ENCODE measurements at regions not wholly inside any gene's neighbourhood (a gene's known extent, or its start where the extent isn't known, plus 50 kb on each side); places are given as distances from the start of the nearest gene placed in this dataset.

- WGBS, 2 experiments (ENCODE audit: insufficient coverage in 1 of 2, insufficient read length in 1 of 2): 94% methylated on average over 3 of the region's 3 CpGs; no CpG with 5 or more reads in 1 of the 2 experiments
- Mint-ChIP-seq H3K4me1 (no peaks in the 10 kb centered on the region), H3K9me3 (peaks cover 15% of the 10 kb centered on the region), H3K36me3 (ENCODE audit: low read depth) (no peaks in the 10 kb centered on the region), H3K4me3 (no peak overlapping the region), H3K27me3 (ENCODE audit: insufficient read depth) (peaks cover 4% of the 10 kb centered on the region), H3K27ac (no peak overlapping the region)
- no peak overlapping the region for H3K4me3 ChIP-seq (ENCODE audit: low read length)
- no peaks in the 10 kb centered on the region for H3K36me3 ChIP-seq (ENCODE audit: control insufficient read depth, insufficient read depth, low read length)
- no peaks in the 10 kb centered on the region for H3K4me1 ChIP-seq (ENCODE audit: control insufficient read depth, insufficient read depth, low read length)
- H3K27me3 ChIP-seq (ENCODE audit: control insufficient read depth, insufficient read depth, low read length, poor library complexity, severe bottlenecking): no peaks in the 10 kb centered on the region
- no peak overlapping the region for H3K9ac ChIP-seq (ENCODE audit: extremely low read depth, low read length, poor library complexity, severe bottlenecking)
- TF ChIP-seq CTCF (conservative IDR thresholded peaks at IDR 0.05): no peak
- no peak for DNase-seq
- H3K9me3 ChIP-seq (ENCODE audit: control insufficient read depth, low read length): peaks cover 9% of the 10 kb centered on the region
- H3K27ac ChIP-seq (ENCODE audit: low read depth, low read length): no peak overlapping the region
These were observed 55.5 kb upstream of the NUDT7 start for GRCh38 chr16:77666771-77667170.

- Histone ChIP-seq H3K4me3 (ENCODE audit: low read length) (no peak overlapping the region), H3K27ac (ENCODE audit: low read depth, low read length) (no peak overlapping the region), H3K27me3 (ENCODE audit: control insufficient read depth, insufficient read depth, low read length, poor library complexity, severe bottlenecking) (no peaks in the 10 kb centered on the region), H3K9ac (ENCODE audit: extremely low read depth, low read length, poor library complexity, severe bottlenecking) (no peak overlapping the region), H3K4me1 (ENCODE audit: control insufficient read depth, insufficient read depth, low read length) (no peaks in the 10 kb centered on the region), H3K36me3 (ENCODE audit: control insufficient read depth, insufficient read depth, low read length) (no peaks in the 10 kb centered on the region), H3K9me3 (ENCODE audit: control insufficient read depth, low read length) (no peaks in the 10 kb centered on the region)
- no peak for TF ChIP-seq CTCF (conservative IDR thresholded peaks at IDR 0.05)
- no peak for DNase-seq
- H3K36me3 Mint-ChIP-seq (ENCODE audit: low read depth): no peaks in the 10 kb centered on the region
- H3K27me3 Mint-ChIP-seq (ENCODE audit: insufficient read depth): peaks cover 4% of the 10 kb centered on the region
- no peak overlapping the region for H3K27ac Mint-ChIP-seq
- H3K4me3 Mint-ChIP-seq: no peak overlapping the region
- no peaks in the 10 kb centered on the region for H3K4me1 Mint-ChIP-seq
- WGBS, 2 experiments (ENCODE audit: insufficient coverage in 1 of 2, insufficient read length in 1 of 2): no CpG with 5 or more reads among the region's 1 CpG
- H3K9me3 Mint-ChIP-seq: peaks cover 8% of the 10 kb centered on the region
These were observed 54.1 kb upstream of the NUDT7 start for GRCh38 chr16:77668201-77668600.

GRCh38 chr16:77669057-77669456 is 53.3 kb upstream of the NUDT7 start:
- Histone ChIP-seq H3K36me3 (ENCODE audit: control insufficient read depth, insufficient read depth, low read length) (no peaks in the 10 kb centered on the region), H3K9ac (ENCODE audit: extremely low read depth, low read length, poor library complexity, severe bottlenecking) (no peak overlapping the region), H3K4me3 (ENCODE audit: low read length) (no peak overlapping the region), H3K4me1 (ENCODE audit: control insufficient read depth, insufficient read depth, low read length) (no peaks in the 10 kb centered on the region), H3K27ac (ENCODE audit: low read depth, low read length) (no peak overlapping the region), H3K9me3 (ENCODE audit: control insufficient read depth, low read length) (no peaks in the 10 kb centered on the region), H3K27me3 (ENCODE audit: control insufficient read depth, insufficient read depth, low read length, poor library complexity, severe bottlenecking) (no peaks in the 10 kb centered on the region)
- H3K4me3 Mint-ChIP-seq: no peak overlapping the region
- no peak for DNase-seq
- H3K4me1 Mint-ChIP-seq: no peaks in the 10 kb centered on the region
- no peaks in the 10 kb centered on the region for H3K36me3 Mint-ChIP-seq (ENCODE audit: low read depth)
- H3K27ac Mint-ChIP-seq: no peak overlapping the region
- 91 to 100% methylated on average over 1 to 3 of the region's 3 CpGs for WGBS, 2 experiments (ENCODE audit: insufficient coverage in 1 of 2, insufficient read length in 1 of 2)
- H3K27me3 Mint-ChIP-seq (ENCODE audit: insufficient read depth): peaks cover 4% of the 10 kb centered on the region
- no peak for TF ChIP-seq CTCF (conservative IDR thresholded peaks at IDR 0.05)
- peaks cover 2% of the 10 kb centered on the region for H3K9me3 Mint-ChIP-seq
